ENCODE measurements at regions not wholly inside any gene's neighbourhood (a gene's known extent, or its start where the extent isn't known, plus 50 kb on each side); places are given as distances from the start of the nearest gene placed in this dataset.

- Histone ChIP-seq H3K9me3 (ENCODE audit: control insufficient read depth, insufficient read depth, low read depth, low read length) (no peaks in the 10 kb centered on the region), H3K4me3 (ENCODE audit: low read depth, low read length) (no peak overlapping the region), H3K36me3 (ENCODE audit: control insufficient read depth in 2 of 2, insufficient read depth in 1 of 2, low read length in 2 of 2) (no peaks in the 10 kb centered on the region), H3K4me1 (ENCODE audit: control insufficient read depth, insufficient read depth, low read length) (no peaks in the 10 kb centered on the region), H3K27ac (ENCODE audit: extremely low read depth, low read depth, low read length) (no peak overlapping the region)
- TF ChIP-seq ZNF24 (tag by site-specific recombination; IDR thresholded peaks at IDR 0.05) (no peak), ZNF654 (tag by site-specific recombination; IDR thresholded peaks at IDR 0.05; ENCODE audit: low read depth) (no peak), GLI2 (tag by site-specific recombination; IDR thresholded peaks at IDR 0.05; ENCODE audit: borderline replicate concordance, low read depth) (no peak), ZNF23 (tag by site-specific recombination; IDR thresholded peaks at IDR 0.05; ENCODE audit: borderline replicate concordance) (no peak), ZNF433 (tag by site-specific recombination; IDR thresholded peaks at IDR 0.05; ENCODE audit: low read depth) (no peak), EGR2 (tag by site-specific recombination; IDR thresholded peaks at IDR 0.05; ENCODE audit: low read depth) (no peak), REPIN1 (tag by site-specific recombination; IDR thresholded peaks at IDR 0.05; ENCODE audit: low read depth) (no peak), ZNF561 (tag by site-specific recombination; IDR thresholded peaks at IDR 0.05; ENCODE audit: borderline replicate concordance) (no peak), SCRT1 (tag by site-specific recombination; IDR thresholded peaks at IDR 0.05; ENCODE audit: borderline replicate concordance) (no peak), ZNF335 (tag by site-specific recombination; conservative IDR thresholded peaks at IDR 0.05) (no peak), ZNF792 (tag by site-specific recombination; IDR thresholded peaks at IDR 0.05) (no peak), ZBTB10 (tag by site-specific recombination; IDR thresholded peaks at IDR 0.05) (no peak), ZNF248 (tag by site-specific recombination; IDR thresholded peaks at IDR 0.05) (no peak), ZNF707 (tag by site-specific recombination; IDR thresholded peaks at IDR 0.05) (no peak), ZSCAN4 (tag by site-specific recombination; IDR thresholded peaks at IDR 0.05) (no peak), OVOL3 (tag by site-specific recombination; IDR thresholded peaks at IDR 0.05) (no peak), ZBTB26 (tag by site-specific recombination; optimal IDR thresholded peaks at IDR 0.05) (no peak), SETDB1 (IDR thresholded peaks at IDR 0.05; ENCODE audit: insufficient read length, low read length) (no peak)
- TF ChIP-seq, protein P1, sequence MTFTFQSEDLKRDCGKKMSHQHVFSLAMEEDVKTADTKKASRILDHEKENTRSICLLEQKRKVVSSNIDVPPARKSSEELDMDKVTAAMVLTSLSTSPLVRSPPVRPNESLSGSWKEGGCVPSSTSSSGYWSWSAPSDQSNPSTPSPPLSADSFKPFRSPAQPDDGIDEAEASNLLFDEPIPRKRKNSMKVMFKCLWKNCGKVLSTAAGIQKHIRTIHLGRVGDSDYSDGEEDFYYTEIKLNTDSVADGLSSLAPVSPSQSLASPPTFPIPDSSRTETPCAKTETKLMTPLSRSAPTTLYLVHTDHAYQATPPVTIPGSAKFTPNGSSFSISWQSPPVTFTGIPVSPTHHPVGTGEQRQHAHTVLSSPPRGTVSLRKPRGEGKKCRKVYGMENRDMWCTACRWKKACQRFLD (tag by site-specific recombination; IDR thresholded peaks at IDR 0.05): no peak
- TF ChIP-seq, protein P2, sequence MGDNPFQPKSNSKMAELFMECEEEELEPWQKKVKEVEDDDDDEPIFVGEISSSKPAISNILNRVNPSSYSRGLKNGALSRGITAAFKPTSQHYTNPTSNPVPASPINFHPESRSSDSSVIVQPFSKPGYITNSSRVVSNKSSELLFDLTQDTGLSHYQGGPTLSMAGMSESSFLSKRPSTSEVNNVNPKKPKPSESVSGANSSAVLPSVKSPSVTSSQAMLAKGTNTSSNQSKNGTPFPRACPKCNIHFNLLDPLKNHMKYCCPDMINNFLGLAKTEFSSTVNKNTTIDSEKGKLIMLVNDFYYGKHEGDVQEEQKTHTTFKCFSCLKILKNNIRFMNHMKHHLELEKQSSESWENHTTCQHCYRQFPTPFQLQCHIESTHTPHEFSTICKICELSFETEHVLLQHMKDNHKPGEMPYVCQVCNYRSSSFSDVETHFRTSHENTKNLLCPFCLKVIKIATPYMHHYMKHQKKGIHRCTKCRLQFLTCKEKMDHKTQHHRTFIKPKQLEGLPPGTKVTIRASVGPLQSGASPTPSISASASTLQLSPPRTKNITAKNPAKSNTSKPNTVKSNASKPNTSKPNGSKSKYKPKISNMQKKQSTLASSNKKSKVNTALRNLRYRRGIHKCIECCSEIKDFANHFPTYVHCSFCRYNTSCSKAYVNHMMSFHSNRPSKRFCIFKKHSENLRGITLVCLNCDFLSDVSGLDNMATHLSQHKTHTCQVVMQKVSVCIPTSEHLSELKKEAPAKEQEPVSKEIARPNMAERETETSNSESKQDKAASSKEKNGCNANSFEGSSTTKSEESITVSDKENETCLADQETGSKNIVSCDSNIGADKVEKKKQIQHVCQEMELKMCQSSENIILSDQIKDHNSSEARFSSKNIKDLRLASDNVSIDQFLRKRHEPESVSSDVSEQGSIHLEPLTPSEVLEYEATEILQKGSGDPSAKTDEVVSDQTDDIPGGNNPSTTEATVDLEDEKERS (tag by site-specific recombination; IDR thresholded peaks at IDR 0.05): no peak
- ChIA-PET POLR2A (no interaction called here), CTCF (no interaction called here)
Observed at GRCh38 chr1:112309499-112309898, 86.5 kb upstream of the CTTNBP2NL start.

Data from HEK293 (cell line).